ENCODE measurements at regions not wholly inside any gene's neighbourhood (a gene's known extent, or its start where the extent isn't known, plus 50 kb on each side); places are given as distances from the start of the nearest gene placed in this dataset.

GRCh38 chr6:150783813-150784212 lies 81.7 kb upstream of the MTHFD1L start:
- no peak for TF ChIP-seq POLR2AphosphoS5 (IDR thresholded peaks at IDR 0.05; ENCODE audit: insufficient read depth in 1 of 2, low read depth in 1 of 2)
- no peak for TF ChIP-seq CTCF (IDR thresholded peaks at IDR 0.05)
- no peak for TF ChIP-seq POLR2A (IDR thresholded peaks at IDR 0.05)

Data from vagina (tissue), 2 donors.